NCI-H2107 treated with DMSO at 0.1 percent for 48 hours (cell line): ENCODE measurements at regions not wholly inside any gene's neighbourhood (a gene's known extent, or its start where the extent isn't known, plus 50 kb on each side); places are given as distances from the start of the nearest gene placed in this dataset.

ENCODE experiments used
- DNase-seq: peaks from one replicate; lab custom pipeline; 2025; ENCODE audit not compliant: unreplicated experiment; lab: John Stamatoyannopoulos, UW

DNA sequence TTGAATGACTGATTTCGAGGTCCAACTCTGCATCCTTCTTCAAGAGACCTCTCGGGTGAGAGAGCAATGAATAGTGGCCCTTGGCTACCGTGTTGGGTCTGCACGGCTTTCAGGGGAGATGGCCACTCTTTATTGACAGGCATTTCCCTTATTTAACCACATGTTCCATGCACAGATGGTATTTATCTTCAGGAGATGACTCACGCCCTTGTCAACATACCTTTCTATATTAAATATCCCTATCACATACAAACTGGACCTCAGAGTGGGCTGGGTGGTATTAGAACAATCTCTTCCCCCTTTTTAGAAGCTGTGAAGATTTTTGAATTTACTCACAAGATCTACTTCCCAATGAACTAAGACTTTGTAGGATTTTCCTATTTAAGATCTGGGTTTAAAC is 109.6 kb upstream of the CDC42EP3 start:
- DNase-seq, result no peak

DNA sequence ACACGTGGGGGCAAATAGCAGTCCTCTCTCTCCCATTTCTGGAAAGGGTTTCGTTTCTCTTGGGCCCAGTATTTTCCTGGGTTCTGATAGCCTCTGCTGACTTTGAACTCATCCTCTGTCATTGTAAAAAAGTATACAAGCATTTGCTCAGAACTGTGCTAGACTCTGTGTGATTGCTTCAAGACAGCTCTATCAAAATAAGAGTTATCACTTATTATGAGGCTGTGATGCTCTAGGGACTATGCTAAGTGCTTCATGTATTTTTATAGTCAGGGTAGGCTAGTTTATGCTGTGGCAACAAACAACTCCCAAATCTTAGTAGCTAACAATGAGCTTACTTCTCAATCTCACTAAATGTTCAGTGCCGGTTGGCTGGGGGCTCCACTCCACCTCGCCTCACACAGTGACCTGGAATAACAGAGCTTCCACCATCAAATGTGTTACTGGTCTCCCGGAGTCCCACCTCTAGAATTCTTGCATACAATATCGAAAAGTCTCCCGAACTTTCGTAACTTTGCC is 110.8 kb upstream of the CDC42EP3 start:
- no peak for DNase-seq

DNA sequence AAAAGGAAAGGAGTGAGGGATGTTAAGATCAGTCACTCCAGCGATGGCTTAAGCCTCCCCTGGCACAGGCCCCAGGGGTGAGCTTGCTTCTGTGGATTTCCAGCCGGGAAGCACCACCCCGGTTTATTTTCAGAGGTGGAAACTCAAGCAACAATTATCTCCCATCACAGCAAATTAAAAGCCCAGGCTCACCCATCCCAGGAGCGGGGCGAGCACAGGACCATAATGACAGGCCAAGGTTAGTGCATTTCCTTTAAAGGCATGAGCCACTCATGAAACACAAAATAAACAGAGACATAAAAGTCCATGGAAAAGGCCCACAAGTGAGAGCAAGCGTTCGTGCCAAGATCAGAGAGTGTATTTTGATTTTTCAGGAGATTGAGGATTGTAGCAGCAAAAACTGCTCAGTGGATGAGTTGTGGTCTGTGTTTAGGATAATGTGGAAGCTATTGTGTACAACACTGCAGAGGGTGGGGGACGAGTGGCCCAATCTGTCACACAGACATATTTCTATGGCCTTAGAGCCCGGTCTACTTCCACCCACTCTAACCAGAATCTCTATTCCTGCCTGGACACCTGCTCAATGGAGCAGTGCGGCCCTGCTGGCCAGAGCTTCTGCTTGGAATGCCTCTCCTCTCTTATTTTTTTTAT is 111.4 kb upstream of the CDC42EP3 start:
- DNase-seq, result no peak

DNA sequence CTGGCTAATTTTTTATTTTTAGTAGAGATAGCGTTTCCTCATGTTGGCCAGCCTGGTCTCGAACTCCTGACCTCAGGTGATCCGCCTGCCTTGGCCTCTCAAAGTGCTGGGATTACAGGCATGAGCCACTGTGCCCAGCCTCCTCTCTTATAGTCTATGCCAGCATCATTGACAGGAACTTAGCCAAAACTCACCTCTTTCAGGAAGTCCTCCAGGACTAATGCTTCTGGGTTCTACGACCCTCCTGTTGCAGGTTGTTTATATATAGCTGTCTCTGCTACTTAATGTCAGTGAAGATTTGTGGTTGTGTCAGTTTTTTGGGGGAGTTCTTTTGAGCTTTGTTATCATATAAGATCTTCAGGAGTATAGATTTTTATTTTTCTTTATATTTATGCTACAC is 112.1 kb upstream of the CDC42EP3 start:
- DNase-seq, result no peak

DNA sequence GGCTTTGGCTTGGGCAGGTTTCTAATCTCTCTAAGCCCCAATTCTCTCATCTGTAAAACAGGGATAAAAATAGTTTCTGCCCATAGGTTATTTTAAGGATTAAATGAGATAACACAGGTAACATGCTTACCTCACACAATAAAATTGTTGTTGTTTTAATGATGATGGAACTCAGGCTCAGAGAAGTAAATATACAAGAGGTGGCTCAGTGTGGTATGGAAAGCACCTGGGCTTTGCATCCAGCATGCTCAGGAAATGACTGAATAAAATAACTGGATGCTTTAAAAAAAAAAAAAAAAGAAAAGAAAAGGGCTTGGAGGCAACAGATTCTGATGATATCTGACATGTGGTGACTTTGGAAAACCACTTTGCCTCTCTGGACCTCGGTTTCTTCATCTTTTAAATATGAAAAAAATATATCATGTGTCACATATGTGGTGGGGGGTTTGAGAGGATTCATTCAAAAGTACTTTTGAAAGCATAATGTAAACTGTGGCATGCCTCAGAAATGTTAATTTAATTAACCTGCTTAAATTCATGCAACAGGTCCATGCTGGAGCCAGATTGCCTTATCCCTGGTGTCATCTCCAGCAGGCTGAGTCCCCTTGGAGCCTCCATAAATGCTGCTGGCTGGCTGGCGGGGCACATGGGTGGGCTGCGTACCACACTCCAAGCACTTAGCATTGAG is 112.8 kb upstream of the CDC42EP3 start:
- DNase-seq, result no peak

DNA sequence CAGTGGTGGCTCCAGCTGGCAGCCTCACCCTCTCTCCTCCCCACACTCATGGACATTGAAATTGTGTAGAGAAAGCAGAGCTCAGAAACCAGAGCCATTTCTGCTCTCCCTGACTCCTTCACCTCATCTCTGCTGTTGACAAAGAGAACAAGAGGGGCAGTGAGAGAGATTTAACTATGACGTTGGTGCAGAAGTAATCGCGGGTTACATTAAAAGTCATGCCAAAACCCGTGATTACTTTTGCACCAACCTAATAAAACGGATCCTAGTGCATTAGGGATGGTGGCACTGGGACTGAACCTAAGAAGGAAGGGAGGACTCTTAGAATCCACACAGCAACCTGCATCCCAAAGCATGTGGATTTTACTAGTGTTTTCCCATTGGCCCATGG is 113.3 kb upstream of the CDC42EP3 start:
- no peak for DNase-seq

DNA sequence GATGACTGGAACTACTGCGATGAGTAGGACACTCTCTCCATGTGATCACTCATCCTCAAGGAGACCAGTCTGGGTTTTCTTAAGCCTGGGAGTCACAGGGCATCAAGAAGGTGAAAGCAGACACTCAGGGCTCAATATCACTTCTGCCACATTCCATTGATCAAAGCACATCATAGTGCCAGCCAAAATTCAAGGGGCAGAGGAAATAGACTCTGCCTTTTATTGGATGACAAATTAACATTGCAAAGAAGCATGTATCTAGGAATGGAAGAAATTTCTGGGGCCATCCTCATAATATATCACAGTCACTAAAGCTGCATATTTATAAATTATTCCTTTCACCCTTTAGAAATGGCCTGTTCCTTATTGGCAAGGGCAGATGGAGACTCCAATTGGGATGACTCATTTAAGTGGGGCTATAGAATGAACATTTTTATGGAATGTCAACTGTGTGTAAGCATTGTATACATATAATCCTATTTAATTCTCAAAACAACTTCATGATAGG is 114.8 kb upstream of the CDC42EP3 start:
- no peak for DNase-seq

DNA sequence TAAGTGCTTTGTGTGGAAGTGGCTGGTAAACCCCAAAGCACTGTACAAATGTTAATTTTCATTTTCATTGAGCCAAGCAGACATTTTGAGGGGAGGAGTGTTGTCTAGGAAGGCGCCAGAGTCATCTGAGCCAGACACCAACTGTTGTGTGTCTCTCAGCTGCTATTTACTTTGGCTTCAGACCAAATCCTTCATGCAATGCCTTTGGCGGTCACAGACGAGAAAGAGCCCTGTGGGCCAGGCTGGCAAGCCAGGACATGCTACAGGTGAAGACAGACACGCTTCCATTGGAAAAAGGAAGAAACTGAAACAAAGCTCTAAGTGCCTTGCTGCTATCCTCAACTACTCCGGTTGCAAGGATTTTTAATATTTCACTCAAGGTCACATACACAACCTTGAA is 115.4 kb upstream of the CDC42EP3 start:
- peak; percentile 25 for DNase-seq

DNA sequence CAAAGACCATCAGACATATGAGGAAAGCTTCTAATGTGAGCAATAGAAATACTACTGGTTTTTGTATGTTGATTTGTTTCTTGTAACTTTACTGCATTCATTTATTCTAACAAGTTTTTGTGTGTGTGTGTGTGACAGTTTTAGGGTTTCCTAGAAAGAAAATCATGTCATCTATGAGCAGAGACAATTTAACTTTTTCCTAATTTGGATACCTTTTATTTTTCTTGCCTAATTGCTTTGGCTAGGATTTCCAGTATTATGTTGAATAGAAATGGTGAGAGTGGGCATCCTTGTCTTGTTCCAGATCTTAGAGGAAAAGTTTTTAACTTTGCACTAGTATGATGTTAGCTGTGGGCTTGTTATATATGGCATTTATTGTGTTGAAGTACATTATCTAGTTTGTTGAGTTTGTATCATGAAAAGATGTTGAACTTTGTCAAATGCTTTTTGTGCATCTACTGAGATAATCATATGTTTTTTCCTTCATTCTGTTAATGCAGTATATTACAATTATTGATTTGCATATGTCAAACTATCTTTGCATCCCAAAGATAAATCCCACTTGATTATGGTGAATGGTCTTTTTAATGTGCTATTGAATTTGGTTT is 117.3 kb upstream of the CDC42EP3 start:
- DNase-seq, result no peak

DNA sequence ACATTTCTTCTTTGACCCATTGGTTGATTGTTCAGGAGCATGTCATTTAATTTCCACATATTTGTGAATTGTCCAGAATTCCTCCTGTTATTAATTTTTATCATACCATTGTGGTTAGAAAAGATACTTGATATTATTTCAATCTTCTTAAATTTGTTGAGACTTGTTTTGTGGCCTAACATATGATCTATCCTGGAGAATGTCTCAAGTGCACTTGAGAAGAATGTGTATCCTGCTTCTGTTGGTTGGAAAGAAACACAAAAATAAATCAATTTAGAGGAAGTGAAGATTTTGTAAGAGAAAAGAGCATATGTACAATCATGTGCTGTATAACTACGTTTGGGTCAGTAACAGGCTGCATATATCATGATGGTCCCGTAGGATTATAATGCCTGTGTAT is 118.6 kb upstream of the CDC42EP3 start:
- DNase-seq, result no peak

DNA sequence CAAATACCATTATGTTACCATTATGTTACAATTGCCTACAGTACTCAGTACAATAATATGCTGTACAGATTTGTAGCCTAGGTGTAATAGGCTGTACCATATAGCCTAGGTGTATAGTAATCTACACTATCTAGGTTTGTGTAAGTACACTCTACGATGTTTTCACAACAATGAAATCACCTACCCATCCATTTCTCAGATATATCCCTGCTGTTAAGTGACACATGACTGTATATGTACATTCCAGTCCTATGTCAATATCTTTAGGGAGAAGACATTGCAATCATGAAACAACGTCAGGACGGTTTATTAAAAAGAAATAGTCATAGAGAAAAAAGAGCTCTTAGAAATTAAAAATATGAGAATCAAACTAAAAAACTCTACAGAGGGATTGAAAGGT is 119.0 kb upstream of the CDC42EP3 start:
- DNase-seq, result no peak

DNA sequence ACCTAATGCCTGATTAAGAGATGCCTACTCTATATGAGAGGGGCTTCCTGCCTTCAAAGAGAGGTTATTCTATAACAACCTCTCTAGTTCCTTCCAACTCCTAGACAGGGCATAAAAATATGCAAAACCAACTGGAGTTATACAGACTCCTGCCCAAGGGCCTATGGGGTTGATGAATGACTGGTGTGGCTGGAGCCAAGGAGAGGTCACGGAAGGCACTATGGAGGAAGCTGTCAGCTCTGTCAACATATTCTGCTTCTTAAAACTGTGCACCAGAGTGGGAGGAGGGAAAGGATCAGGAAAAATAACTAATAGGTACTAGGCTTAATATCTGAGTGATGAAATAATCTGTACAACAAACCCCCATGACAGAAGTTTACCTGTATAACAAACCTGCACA is 120.9 kb upstream of the CDC42EP3 start:
- no peak for DNase-seq

DNA sequence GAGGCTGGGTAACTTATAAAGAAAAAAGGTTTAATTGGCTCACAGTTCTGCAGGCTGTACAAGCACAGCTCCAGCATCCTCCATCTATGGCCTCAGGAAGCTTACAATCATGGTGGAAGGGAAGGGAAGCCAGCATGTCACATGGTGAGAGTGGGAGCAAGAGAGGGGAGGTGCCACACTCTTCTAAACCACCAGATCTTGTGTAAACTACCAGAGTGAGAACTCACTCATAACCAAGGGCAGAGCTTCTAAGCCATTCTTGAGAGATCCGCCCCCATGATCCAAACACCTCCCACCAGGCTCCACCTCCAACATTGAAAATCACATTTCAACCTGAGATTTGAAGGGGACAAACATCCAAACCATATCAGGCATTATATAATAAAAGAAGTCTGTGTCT is 121.6 kb upstream of the CDC42EP3 start:
- DNase-seq, result no peak

DNA sequence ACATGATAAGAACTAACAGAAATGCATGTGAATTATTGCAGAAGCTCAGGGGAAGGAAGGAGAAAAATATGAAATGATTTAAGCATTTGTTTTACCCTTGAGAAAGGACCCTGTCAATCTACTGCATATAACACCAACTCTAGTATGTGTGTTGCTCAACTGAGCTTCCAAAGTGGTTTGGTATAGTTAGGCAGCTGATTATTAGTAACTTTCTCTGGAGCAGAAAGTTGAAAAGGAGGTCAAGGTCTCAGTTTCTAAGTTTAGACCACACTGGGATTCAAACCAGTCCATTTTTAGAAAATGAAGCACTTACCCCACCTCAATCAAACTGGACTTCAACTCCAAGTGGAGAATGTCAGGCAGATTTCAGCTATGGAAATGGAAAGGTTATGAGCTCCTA is 123.3 kb upstream of the CDC42EP3 start:
- no peak for DNase-seq

DNA sequence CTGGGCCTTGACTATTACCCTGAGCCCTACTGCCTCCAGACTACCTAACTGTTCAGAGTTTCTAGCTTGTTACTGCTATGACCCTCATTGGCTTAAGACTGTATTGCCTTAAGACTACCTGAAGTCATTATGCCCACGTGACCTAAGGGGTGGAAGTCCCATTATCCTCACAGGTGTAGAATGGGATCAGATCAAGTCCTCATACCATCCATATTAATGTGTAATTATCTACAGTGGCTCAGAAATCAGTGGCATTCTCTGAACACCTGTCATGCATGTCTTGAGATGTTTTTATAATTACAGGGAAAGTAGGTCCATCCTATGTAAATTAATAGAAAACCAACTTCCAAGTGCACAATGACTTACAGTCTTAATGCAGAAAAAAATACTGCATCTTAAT is 124.0 kb upstream of the CDC42EP3 start:
- no peak for DNase-seq

DNA sequence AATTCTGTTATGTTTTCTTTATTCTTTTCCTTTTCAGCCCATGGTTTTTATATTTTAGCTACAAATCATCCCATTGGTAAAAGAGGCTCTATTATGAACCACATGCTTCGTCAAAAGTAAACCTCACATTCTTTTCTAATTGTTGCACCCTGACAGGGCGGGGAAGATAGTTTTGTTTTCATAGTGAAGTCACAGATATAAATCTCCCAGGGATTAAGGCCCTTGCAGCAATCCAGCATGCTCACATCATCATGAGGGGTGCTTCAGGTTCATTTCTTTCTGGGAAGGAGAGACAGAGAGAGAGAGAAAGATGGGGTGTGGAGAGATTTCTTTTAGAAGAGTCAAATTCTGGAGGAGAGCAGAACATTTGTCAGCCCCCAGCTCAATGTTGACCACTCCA is 124.5 kb upstream of the CDC42EP3 start:
- DNase-seq, result no peak

DNA sequence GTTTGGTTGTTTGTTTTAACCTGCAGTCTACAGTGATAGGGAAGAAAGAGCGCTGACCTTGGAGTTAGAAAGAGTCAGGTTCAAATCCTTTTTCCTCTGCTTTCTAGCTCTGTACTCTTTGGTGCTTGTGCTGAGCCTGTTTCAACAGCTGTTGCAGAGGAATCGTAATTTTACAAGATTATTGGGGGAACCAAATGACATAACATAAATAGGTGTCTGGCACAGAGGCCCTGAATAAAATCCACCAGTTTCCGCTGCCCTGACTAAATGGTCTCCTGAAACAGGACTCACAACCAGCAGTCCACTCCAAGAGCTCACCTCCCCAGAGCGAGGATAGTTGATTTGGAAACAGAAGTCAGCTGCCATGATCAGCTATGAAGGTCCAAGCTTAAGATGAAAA is 125.0 kb upstream of the CDC42EP3 start:
- DNase-seq, result no peak

DNA sequence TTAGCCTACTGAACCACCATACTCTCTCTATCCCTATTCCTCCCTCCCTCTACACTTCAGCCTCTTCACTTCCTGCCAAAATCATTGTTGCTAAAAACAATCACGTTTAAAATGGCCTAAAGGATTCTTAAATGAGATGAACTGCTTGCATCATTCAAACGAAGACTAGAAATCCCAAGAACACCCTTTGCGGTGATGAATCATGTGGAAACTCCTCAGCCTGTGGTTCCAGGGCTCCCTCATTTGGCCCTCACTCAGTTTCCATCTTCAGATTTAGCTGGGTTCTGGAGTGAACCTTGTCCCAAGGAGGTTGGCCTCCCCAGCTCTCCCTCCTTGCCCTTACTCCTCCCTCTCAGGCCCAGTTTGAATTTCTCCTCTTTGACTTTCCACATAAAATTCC is 125.6 kb upstream of the CDC42EP3 start:
- no peak for DNase-seq

DNA sequence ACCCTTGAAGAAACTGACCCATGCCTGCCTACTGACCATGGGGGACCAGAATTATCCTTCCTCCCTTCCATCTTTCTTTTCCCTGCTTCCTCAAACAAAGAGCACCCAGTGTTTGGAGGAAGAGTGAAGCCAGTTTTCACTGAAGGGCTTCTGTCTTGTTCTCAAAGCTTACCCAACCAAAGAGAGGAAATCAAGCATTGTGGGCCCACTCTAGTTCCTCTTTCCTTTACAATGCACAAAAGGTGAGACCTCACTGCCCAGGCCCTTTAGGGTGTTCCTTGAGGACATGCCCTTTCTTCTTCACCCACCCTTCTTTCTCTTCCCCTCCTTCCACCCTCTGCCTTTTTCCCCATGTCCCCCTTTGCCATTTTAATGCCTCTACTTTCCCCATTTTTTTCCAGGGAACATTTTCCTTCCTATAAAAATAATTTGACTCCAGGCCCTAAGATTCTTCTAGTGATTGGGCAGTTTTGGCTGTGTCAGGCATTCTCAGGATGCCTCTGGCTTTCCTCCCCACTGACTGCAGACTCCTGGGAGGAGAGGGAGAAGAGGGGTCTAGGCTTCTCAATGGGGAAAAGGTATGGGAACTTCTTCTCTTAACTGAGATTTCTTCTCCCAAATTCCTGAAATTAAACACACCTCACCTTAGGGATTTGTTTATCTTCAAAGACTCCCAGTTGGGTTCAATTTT is 126.6 kb upstream of the RMDN2 start:
- DNase-seq, result no peak

DNA sequence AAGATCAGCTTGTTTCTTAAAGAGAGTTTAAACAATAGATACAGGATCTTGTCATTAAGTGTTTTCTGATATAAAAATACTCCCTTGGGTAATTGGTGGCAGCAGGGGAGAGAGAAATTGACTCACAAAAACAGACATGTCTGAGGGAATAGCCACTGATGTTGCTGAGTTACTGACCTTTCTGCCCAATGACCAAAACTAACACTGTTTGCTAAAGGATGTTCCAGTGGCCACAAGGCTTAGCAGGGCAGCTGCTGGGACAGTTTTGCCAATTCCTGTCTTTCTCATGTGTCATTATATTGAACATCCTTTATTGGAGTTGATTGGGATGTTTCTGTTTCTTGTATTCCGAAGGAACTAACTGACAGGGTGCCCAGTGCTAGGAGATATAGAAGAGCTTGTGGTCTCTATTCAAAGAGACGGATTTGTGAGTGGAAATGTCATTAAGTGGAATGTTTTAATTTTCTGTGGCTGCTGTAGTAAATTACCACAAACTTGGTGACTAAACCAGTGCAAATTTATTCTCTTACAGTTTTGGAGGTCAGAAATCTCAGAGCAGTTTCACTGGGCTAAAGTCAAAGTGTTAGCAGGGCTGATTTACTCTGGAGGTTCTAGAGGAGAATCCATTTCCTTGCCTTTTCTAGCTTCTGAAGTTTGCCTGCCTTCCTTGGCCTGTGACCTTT is 124.8 kb upstream of the RMDN2 start:
- no peak for DNase-seq

DNA sequence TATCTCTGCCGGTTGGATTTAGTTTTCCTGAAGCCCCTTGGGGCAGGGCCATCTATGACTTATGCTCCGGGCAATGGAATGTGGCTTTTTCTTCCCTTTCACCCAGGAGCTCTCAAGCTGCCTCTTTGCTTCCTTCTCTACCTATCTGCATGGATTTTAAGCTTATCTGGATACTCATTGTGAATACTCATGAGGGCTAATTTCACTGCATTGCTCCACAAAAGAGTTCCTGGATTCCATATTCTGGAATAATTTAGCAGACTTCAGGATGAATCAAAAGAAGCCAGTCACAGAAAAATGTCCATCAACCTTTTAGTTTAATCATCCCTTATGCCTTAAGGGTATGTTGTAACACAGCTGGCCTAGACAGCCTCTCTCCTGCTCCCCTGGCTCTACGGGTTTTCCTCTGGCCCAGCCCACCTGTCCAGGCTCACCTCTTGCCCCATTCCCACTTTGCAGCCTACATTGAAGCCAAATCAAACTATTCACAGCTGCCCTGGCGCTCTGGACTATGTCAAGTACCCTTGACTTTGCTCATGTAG is 122.8 kb upstream of the RMDN2 start:
- no peak for DNase-seq
